Fibroblast of lung (primary cell): ENCODE measurements at regions not wholly inside any gene's neighbourhood (a gene's known extent, or its start where the extent isn't known, plus 50 kb on each side); places are given as distances from the start of the nearest gene placed in this dataset.

Experiments
- EZH2 ChIP-seq: IDR thresholded peaks from 2 replicates; pipeline ENCODE4 v1.5.1; 2012; ENCODE audit warnings: low read length, control low read depth, mild to moderate bottlenecking; ENCODE audit errors: missing control alignments
- TF ChIP-seq, protein P1 (sequence below), 2 donors: IDR thresholded peaks in 1 of 2; conservative IDR thresholded peaks in 1 of 2; 1 replicate in 1 of 2; 2 replicates in 1 of 2; pipeline ENCODE4 v1.5.1; 2011 to 2012; ENCODE audit warnings: low read length in 2 of 2, control low read depth in 1 of 2, inconsistent platforms in 1 of 2, low read depth in 1 of 2, mild to moderate bottlenecking in 1 of 2

DNA sequence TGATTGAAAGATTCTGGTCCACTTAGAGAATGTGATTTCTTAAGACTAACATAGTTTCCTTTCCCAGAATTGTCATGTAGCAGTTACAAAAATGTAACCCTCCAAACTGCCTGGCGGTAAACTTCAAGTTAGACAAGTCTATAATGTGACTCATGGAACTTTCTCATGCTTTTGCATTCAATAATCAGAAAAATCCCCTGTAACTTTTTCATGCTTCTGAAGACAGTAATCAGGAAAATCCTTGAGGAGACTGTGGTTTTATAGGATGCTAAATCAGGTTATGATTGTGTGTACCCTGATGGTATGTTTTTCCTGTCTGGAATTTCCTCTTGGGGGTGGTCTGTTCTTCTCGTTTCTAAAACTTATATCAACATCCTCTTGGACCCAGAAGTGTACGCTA, 74.0 kb upstream of the RARB start:
- TF ChIP-seq, protein P1, sequence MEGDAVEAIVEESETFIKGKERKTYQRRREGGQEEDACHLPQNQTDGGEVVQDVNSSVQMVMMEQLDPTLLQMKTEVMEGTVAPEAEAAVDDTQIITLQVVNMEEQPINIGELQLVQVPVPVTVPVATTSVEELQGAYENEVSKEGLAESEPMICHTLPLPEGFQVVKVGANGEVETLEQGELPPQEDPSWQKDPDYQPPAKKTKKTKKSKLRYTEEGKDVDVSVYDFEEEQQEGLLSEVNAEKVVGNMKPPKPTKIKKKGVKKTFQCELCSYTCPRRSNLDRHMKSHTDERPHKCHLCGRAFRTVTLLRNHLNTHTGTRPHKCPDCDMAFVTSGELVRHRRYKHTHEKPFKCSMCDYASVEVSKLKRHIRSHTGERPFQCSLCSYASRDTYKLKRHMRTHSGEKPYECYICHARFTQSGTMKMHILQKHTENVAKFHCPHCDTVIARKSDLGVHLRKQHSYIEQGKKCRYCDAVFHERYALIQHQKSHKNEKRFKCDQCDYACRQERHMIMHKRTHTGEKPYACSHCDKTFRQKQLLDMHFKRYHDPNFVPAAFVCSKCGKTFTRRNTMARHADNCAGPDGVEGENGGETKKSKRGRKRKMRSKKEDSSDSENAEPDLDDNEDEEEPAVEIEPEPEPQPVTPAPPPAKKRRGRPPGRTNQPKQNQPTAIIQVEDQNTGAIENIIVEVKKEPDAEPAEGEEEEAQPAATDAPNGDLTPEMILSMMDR (conservative IDR thresholded peaks at IDR 0.05 in 1 of 2, IDR thresholded peaks at IDR 0.05 in 1 of 2; ENCODE audit: low read depth in 1 of 2, low read length in 2 of 2) = no peak
- no peak for TF ChIP-seq EZH2
